Breast epithelium (tissue), 4 donors: ENCODE measurements at regions not wholly inside any gene's neighbourhood (a gene's known extent, or its start where the extent isn't known, plus 50 kb on each side); places are given as distances from the start of the nearest gene placed in this dataset.

Experiments
- DNase-seq, 2 donors: peaks; one replicate each; pipeline ENCODE4 v3.0.0-alpha.2; 2019; ENCODE audit warnings: low spot score in 2 of 2
- H3K27ac ChIP-seq, 2 donors: fragments of 200-600 bp; sonication (generic) in 1 of 2; one replicate each; pipeline ENCODE4 v1.5.1; 2016 to 2019; ENCODE audit warnings: mild to moderate bottlenecking in 1 of 2
- H3K27me3 ChIP-seq, 2 donors: fragments of 200-600 bp; sonication (generic) in 1 of 2; one replicate each; pipeline versions ENCODE4 v1.5.1 to v1.6.0; 2017 to 2019; ENCODE audit warnings: control low read depth in 1 of 2, mild to moderate bottlenecking in 1 of 2
- H3K36me3 ChIP-seq: fragments of 200-600 bp; one replicate; pipeline ENCODE4 v1.5.1; 2019
- H3K4me1 ChIP-seq, 2 donors: fragments of 200-600 bp; sonication (generic); one replicate each; pipeline ENCODE4 v1.5.1; 2016 to 2019; ENCODE audit warnings: control low read depth in 1 of 2
- H3K4me3 ChIP-seq, 3 donors: fragments of 200-600 bp; sonication (generic); 1 replicate in 2 of 3; 2 replicates in 1 of 3; pipeline ENCODE4 v1.5.1; 2016 to 2019; ENCODE audit warnings: mild to moderate bottlenecking in 3 of 3, moderate library complexity in 2 of 3
- H3K9me3 ChIP-seq, 2 donors: fragments of 200-600 bp; sonication (generic) in 1 of 2; one replicate each; pipeline ENCODE4 v1.5.1; 2016 to 2019; ENCODE audit warnings: control low read depth in 1 of 2
- CTCF ChIP-seq, 3 donors: fragments of 450-650 bp; IDR thresholded peaks; one replicate each; pipeline ENCODE4 v1.5.1; 2016 to 2017; ENCODE audit warnings: antibody characterized with exemption in 3 of 3, mild to moderate bottlenecking in 3 of 3, moderate library complexity in 3 of 3
- POLR2A ChIP-seq: fragments of 450-650 bp; IDR thresholded peaks from one replicate; pipeline ENCODE4 v1.6.1; 2016; ENCODE audit warnings: antibody characterized with exemption, mild to moderate bottlenecking, moderate library complexity
- POLR2AphosphoS5 ChIP-seq, 3 donors: sonication (generic); formaldehyde crosslinking; IDR thresholded peaks; one replicate each; pipeline ENCODE4 v1.6.1; 2017; ENCODE audit warnings: antibody characterized with exemption in 3 of 3
- intact Hi-C: fragments of 100-400 bp; cut with DNase I; formaldehyde crosslinking; loops from one replicate; pipeline ENCODE4 v1.15.1; 2023; ENCODE audit warnings: low total_unique reads

DNA sequence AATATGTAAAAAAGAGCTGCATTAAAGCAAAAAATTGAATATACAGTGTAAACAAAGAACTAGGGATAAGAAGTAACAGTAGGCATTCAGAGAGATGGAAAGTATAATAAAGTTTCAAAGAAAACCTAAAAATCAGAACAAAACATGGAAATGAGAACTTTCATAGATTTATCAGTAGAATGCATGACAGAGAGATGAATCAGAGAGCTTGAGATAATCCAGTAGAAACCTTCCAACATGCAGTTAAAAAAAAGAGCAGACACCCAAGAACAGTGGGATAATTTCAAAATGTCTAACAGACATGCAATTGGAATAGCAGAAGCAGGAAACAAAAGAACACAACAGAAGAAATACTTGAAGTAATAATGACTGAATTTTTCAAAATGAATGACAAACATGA, 1384.2 kb downstream of the CDH11 start:
- Histone ChIP-seq H3K27me3 (no peaks in the 10 kb centered on the region), H3K36me3 (no peaks in the 10 kb centered on the region), H3K27ac (no peak overlapping the region), H3K4me1 (no peaks in the 10 kb centered on the region), H3K4me3 (no peak overlapping the region), H3K9me3 (no peaks in the 10 kb centered on the region)
- TF ChIP-seq POLR2A: no peak
- no peak for TF ChIP-seq CTCF (IDR thresholded peaks at IDR 0.05)
- TF ChIP-seq POLR2AphosphoS5 (IDR thresholded peaks at IDR 0.05): no peak
- DNase-seq: no peak
- intact Hi-C loops: no loop called here

- H3K27me3 ChIP-seq: no peaks in the 10 kb centered on the region
- H3K4me3 ChIP-seq: no peak overlapping the region
- no peaks in the 10 kb centered on the region for H3K4me1 ChIP-seq
- no peak for DNase-seq
- intact Hi-C loops: no loop called here
- H3K9me3 ChIP-seq: no peaks in the 10 kb centered on the region
- TF ChIP-seq POLR2AphosphoS5 (IDR thresholded peaks at IDR 0.05) (no peak), POLR2A (no peak), CTCF (IDR thresholded peaks at IDR 0.05) (no peak)
- no peak overlapping the region for H3K27ac ChIP-seq
- H3K36me3 ChIP-seq: no peaks in the 10 kb centered on the region
These were observed 1386.4 kb downstream of the CDH11 start for GRCh38 chr16:63735456-63735855.

DNA sequence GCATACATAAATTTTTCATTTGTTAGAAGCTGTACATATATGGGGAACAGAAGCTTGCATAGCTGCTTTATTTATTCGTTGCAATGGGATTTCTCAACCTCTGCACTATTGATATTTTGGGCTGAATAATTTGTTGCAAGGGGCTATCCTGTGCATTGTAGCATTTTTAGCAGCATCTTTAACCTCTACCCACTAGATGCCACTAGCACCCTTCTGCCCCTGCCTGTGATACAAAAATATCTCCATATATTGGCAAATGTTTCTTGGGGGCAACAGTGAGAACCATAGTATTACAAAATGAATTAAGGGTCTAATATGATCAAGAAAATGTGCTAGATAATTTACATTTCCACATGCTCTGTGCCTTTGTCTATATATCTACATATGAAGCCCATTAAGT, 1401.0 kb downstream of the CDH11 start:
- H3K36me3 ChIP-seq: no peaks in the 10 kb centered on the region
- DNase-seq: no peak
- intact Hi-C loops: no loop called here
- TF ChIP-seq CTCF (IDR thresholded peaks at IDR 0.05): no peak
- no peak for TF ChIP-seq POLR2A
- no peak for TF ChIP-seq POLR2AphosphoS5 (IDR thresholded peaks at IDR 0.05)
- no peak overlapping the region for H3K4me3 ChIP-seq
- H3K27ac ChIP-seq: no peak overlapping the region
- no peaks in the 10 kb centered on the region for H3K9me3 ChIP-seq
- H3K4me1 ChIP-seq: no peaks in the 10 kb centered on the region
- no peaks in the 10 kb centered on the region for H3K27me3 ChIP-seq

- TF ChIP-seq CTCF (IDR thresholded peaks at IDR 0.05): no peak
- no peak for TF ChIP-seq POLR2A
- Histone ChIP-seq H3K36me3 (no peaks in the 10 kb centered on the region), H3K9me3 (no peaks in the 10 kb centered on the region), H3K27ac (no peak overlapping the region), H3K27me3 (no peaks in the 10 kb centered on the region), H3K4me3 (no peak overlapping the region), H3K4me1 (no peaks in the 10 kb centered on the region)
- intact Hi-C loops: loop anchor here (5.0 kb wide), 1 partner anchor 1237 kb away; no protein-coding TSS in a partner anchor
- no peak for DNase-seq
These were observed 1401.9 kb downstream of the CDH11 start for GRCh38 chr16:63719926-63720325.

- Histone ChIP-seq H3K27me3 (no peaks in the 10 kb centered on the region), H3K9me3 (no peaks in the 10 kb centered on the region), H3K4me3 (no peak overlapping the region), H3K27ac (no peak overlapping the region), H3K36me3 (no peaks in the 10 kb centered on the region), H3K4me1 (no peaks in the 10 kb centered on the region)
- intact Hi-C loops: loop anchor here (5.0 kb wide), 1 partner anchor 1239 kb away; no protein-coding TSS in a partner anchor
- no peak for DNase-seq
- TF ChIP-seq CTCF (IDR thresholded peaks at IDR 0.05) (no peak), POLR2A (no peak), POLR2AphosphoS5 (IDR thresholded peaks at IDR 0.05) (no peak)
These were observed 1404.1 kb downstream of the CDH11 start for GRCh38 chr16:63717806-63718205.
